IMR-90 (cell line): ENCODE measurements at regions not wholly inside any gene's neighbourhood (a gene's known extent, or its start where the extent isn't known, plus 50 kb on each side); places are given as distances from the start of the nearest gene placed in this dataset.

Experiments
- CHD1 ChIP-seq: IDR thresholded peaks from 2 replicates; pipeline ENCODE4 v1.6.1; 2012; ENCODE audit warnings: low read depth, low read length, improper control_type of control experiment
- MAFK ChIP-seq: IDR thresholded peaks from 2 replicates; pipeline ENCODE4 v1.6.1; 2012; ENCODE audit warnings: low read depth, low read length, improper control_type of control experiment
- POLR2A ChIP-seq: IDR thresholded peaks from 2 replicates; pipeline ENCODE4 v1.6.1; 2012; ENCODE audit warnings: mild to moderate bottlenecking, low read depth, low read length
- SMC3 ChIP-seq: fragments of 150-350 bp; IDR thresholded peaks from 2 replicates; pipeline ENCODE4 v1.6.1; 2016; ENCODE audit warnings: low read depth, mild to moderate bottlenecking, antibody characterized with exemption, low read length, moderate library complexity
- TF ChIP-seq, protein P1 (sequence below): conservative IDR thresholded peaks from 2 replicates; pipeline ENCODE4 v1.5.1; 2012; ENCODE audit warnings: mild to moderate bottlenecking, low read depth, low read length, improper control_type of control experiment

DNA sequence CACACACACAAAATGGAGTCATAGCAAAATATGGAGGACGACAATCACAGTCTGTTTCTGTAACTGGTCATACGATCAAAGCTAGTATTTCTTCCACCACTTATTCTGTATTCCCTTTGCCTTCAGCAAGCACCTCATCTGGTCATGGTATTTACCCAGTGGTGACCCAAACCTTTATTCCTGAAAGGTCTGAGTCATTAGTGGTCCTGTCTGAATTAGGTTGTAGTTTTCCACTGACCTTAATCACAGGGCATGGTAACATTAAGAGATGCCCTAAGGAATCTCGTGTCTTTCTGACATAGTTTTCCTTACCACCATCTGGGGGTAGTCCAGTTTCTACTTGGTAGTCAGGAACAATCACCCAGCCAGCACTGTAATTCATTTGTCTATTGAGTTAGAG is 54.8 kb upstream of the CEP295 start:
- TF ChIP-seq POLR2A (no peak), CHD1 (no peak), MAFK (no peak), SMC3 (no peak)
- TF ChIP-seq, protein P1, sequence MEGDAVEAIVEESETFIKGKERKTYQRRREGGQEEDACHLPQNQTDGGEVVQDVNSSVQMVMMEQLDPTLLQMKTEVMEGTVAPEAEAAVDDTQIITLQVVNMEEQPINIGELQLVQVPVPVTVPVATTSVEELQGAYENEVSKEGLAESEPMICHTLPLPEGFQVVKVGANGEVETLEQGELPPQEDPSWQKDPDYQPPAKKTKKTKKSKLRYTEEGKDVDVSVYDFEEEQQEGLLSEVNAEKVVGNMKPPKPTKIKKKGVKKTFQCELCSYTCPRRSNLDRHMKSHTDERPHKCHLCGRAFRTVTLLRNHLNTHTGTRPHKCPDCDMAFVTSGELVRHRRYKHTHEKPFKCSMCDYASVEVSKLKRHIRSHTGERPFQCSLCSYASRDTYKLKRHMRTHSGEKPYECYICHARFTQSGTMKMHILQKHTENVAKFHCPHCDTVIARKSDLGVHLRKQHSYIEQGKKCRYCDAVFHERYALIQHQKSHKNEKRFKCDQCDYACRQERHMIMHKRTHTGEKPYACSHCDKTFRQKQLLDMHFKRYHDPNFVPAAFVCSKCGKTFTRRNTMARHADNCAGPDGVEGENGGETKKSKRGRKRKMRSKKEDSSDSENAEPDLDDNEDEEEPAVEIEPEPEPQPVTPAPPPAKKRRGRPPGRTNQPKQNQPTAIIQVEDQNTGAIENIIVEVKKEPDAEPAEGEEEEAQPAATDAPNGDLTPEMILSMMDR: no peak
